ENCODE measurements at regions not wholly inside any gene's neighbourhood (a gene's known extent, or its start where the extent isn't known, plus 50 kb on each side); places are given as distances from the start of the nearest gene placed in this dataset.

DNA sequence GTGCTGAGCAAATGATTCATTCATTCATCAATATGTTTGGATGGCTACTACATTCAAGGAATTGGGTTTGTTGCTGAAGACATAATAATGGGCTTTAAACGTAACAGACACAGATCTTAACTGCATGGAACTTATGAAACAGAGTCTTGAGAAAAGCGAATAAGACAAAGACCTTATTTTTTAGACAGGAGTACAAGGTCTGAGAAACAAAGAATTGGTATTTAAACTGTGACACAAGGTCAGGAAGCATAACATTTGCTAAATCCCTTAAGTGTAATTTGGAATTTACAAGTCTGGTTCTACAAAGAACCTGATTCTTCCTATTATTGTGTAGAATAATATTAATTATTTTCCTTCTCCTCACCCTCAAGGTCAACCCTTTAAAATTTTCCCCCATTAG, 565.4 kb upstream of the RGS18 start:
- TF ChIP-seq, protein P1, sequence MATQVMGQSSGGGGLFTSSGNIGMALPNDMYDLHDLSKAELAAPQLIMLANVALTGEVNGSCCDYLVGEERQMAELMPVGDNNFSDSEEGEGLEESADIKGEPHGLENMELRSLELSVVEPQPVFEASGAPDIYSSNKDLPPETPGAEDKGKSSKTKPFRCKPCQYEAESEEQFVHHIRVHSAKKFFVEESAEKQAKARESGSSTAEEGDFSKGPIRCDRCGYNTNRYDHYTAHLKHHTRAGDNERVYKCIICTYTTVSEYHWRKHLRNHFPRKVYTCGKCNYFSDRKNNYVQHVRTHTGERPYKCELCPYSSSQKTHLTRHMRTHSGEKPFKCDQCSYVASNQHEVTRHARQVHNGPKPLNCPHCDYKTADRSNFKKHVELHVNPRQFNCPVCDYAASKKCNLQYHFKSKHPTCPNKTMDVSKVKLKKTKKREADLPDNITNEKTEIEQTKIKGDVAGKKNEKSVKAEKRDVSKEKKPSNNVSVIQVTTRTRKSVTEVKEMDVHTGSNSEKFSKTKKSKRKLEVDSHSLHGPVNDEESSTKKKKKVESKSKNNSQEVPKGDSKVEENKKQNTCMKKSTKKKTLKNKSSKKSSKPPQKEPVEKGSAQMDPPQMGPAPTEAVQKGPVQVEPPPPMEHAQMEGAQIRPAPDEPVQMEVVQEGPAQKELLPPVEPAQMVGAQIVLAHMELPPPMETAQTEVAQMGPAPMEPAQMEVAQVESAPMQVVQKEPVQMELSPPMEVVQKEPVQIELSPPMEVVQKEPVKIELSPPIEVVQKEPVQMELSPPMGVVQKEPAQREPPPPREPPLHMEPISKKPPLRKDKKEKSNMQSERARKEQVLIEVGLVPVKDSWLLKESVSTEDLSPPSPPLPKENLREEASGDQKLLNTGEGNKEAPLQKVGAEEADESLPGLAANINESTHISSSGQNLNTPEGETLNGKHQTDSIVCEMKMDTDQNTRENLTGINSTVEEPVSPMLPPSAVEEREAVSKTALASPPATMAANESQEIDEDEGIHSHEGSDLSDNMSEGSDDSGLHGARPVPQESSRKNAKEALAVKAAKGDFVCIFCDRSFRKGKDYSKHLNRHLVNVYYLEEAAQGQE (IDR thresholded peaks at IDR 0.05; ENCODE audit: low read depth, low read length): no peak
- TF ChIP-seq ZBTB33 (IDR thresholded peaks at IDR 0.05): no peak
- TF ChIP-seq POLR2A (IDR thresholded peaks at IDR 0.05; ENCODE audit: low read depth, low read length): no peak
- TF ChIP-seq NFIC (IDR thresholded peaks at IDR 0.05; ENCODE audit: low read depth, low read length): no peak

Measured in GM12878 (cell line).